NOMO-1 treated with DMSO at 0.1 percent for 48 hours (cell line): ENCODE measurements at regions not wholly inside any gene's neighbourhood (a gene's known extent, or its start where the extent isn't known, plus 50 kb on each side); places are given as distances from the start of the nearest gene placed in this dataset.

Source experiments
- DNase-seq: peaks from one replicate; lab custom pipeline; 2025; ENCODE audit not compliant: unreplicated experiment; lab: John Stamatoyannopoulos, UW

DNA sequence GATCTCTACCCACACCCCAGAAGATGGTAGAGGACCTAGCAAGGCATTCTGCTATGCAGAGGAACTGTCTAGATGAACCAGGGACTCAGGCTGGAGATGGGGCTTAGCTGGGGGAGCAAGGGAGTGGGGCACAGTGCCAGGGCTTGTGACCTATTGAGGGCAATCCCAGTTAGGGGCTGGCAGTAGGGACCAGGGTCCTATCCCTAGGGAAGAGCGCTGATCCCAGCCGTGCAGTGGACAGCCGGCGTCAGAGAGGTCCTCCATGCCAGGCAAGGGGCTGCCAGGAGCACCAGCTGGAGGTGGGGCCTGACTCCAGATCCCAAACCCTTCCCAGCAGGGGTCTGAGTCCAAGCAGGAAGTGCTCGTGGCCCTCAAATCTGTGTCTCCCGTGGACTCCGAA, 52.7 kb upstream of the NEURL1B start:
- DNase-seq, result no peak

DNA sequence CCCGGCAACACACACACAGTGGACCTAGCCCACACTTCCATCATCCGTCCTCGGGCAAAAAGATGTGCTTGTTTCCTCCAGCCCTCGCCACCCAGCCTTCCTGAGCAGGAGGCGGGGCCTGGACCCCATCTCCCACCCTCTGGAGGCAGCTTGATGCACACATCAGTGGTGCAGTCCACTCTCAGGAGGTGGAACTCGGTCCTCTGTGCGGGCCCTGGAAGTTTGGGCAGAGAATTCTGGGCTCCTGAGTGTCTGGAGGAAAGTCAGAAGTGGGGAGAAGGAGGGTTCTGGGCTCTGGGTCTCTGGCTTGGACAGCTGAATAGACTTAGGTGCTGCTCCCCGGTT, 54.0 kb upstream of the NEURL1B start:
- no peak for DNase-seq

DNA sequence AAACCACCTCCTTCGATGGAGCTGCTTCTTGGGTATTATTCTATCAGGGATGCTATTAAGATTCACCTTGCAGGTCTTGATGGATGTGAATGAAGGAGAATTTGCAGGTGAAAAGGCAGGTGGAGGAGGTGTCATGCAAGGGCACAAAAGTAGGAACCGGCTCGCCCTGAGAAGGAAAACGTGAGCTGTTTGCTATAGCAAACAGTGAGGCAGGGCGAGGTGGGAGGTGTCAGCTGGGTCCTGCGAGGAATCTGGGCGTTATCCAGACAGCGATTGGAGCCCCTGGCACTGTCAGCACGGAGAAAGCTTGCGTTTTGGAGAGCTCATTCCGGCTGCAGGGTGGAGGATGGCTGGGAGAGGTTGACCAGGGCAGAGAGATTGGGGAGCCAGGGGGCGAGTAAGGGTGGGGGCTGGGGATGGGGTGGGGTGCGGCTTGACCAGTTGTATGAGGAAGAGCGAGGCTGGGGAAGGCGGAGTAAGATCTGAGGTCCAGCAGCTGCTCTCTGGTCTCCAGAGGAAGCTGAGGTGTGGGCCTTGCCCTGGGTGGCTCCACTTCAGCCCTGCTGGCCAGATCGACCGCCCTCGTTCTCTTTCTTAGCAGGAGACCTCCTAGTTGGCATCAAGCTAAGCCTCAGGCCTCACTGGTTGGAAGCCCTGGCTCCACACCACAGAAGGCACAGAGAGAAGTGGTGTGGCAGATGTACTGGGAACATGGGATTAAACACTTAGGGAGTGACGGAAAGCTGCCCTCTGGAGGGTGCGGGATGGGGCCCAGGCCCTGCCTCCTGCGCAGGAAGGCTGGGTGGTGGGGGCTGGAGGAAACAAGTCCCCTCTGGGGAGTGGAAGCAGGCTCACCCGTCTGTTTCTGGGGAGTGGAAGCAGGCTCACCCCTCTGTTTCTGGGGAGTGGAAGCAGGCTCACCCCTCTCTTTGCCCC, 54.7 kb upstream of the NEURL1B start:
- no peak for DNase-seq

DNA sequence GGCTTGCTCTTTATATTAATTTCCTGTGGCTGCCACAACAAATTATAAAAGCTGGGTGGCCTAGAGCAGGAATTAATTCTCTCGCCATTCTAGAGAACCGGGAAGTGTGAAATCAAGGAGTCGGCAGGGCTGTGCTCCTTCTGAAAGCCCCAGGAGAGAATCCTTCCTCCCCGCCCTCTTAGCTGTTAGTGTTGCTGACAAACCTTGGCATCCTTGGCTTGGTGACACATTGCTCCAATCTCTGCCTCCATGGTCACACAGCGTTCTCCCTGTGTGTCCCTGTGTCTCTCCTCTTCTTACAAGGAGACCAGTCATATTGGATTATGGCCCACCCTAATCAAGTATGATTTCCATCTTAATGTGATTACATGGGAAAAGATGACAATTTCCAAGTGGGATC, 55.9 kb upstream of the NEURL1B start:
- no peak for DNase-seq

DNA sequence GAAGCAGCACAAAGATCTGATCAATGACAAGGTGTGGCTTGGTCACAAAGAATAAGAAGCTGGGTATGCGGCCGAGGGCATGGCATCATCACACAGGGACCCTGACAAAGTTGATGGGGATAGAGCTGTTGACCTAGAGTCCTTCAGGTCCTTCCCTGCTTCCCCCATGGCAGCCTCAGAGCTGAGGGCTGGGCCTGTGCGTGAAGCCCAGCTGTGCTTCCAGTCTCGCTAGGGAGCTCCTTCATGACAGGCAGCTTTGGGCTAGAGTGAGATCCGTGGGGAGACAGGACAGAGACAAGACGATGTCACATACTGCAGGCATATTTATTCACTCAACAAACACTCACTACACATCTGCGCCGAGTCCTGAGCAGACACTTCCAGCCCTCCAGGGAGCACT, 56.4 kb upstream of the NEURL1B start:
- no peak for DNase-seq

DNA sequence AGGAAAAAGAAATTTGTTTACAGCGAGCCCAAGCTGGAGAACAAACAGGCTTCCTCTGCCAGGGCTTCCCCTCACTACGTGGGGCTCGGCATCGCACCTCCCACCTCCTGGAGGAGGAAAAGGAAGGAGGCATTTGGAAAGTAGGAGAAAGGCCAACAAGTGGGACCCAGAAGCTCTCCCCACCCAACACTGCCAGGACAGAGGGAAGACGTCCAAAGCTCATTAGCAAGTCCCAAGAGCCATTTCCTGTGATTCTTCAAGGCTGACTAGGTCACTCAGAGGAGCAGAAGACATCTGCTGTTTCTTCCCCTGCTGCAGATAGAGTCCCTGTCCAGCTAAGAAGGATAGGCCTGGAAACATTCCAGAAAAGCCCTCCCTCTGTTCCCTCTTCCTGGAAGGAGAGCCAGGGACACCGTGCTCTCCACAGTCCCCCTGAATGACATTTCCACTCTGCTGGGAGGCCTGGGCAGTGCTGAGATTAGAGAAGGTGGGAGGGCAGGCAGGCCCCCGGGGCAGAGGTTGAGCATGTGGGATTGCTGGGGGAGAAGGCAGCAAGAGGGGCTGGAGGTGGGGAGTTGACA, 57.0 kb upstream of the NEURL1B start:
- no peak for DNase-seq

DNA sequence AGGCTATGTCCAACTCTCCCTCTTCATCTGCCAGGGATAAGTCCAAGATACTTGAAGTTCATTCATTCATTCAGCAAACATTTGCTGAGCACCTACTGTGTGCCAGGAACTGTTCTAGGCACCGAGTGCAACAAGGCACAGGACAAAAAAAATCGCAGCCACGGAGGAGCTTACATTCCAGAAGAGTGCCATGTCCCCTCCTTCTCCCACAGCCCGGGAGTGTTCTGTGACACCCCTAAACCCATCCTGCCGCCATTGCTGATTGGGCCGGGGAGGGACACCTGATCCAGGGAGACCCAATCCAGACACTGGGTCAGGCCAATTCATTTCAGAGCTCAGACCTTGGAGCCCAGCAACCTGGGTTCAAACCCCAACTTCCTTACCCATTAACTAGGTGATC, 58.1 kb upstream of the NEURL1B start:
- DNase-seq, result no peak

DNA sequence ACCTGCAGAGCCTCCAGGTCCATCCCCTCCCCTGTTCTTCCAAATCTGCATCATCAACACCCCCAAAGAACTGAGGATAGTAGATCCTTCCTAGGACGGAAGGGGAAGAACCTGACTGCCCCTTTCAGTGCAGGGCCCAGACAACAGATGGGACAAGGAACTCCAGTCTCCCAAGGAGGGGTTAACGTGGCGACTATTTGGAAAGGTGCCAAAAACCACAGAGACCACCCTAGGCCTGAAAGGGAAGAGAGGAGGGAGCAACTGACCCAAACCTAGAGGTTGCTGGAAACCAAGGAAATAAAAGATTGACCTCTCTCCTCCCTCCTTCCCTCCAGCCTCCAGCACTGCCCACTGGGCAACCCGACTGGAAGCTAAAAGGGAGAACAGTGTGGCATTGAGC, 59.7 kb upstream of the NEURL1B start:
- DNase-seq, result no peak

DNA sequence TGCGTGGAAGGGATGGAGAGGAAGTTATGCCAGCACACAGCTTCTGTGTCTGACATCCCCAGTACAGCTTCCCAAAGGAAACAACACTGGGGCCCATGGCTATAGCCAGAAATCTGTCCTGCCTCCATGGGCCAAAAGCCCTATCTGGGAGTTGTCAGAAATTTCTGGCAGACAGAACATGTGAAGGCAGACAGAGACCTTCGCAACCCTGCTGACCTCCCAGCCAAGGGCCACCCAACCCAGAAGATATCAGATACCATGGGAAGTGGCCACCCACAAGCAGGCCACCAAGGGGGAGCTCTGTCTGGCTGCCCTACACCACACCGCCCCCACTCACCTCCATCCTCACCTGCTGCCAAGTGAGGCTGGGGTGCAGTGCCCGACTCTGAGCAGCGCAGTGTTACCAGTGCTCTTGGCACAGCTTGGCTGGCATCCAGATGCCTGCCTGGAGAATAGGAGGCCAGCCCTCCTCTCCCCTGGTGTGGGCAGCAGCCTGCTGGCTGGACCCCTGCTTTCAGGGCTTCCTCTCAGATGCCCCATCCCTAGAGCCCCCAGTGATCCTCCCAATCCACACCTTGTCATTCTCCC, 61.6 kb upstream of the NEURL1B start:
- DNase-seq, result no peak

DNA sequence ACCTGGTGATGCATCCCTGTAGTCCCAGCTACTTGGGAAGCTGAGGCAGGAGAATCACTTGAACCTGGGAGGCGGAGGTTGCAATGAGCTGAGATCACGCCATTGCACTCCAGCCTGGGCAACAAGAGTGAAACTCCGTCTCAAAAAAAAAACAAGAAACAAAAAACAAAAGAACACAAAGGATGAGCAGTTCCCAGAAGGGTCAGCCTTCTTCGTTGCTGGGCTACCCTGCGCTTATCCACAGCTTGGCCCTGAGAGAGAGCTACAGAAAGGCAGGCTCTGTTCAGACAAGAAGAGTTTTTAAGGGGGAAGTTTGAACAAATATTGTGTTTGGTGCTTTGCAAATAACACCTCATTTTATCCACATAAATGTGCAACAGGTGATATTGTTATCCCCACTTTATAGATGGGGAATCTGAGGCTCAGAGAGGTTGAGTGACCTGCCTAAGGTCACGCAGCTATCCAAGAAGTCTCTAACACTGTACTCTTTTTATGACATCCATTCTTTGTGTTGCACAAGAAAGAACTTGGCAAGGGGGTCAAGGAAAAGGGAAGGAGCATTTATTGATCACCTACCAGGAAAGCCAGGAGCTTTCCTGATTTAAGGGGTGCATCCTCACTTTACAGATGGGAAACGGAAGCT, 63.7 kb upstream of the NEURL1B start:
- no peak for DNase-seq

DNA sequence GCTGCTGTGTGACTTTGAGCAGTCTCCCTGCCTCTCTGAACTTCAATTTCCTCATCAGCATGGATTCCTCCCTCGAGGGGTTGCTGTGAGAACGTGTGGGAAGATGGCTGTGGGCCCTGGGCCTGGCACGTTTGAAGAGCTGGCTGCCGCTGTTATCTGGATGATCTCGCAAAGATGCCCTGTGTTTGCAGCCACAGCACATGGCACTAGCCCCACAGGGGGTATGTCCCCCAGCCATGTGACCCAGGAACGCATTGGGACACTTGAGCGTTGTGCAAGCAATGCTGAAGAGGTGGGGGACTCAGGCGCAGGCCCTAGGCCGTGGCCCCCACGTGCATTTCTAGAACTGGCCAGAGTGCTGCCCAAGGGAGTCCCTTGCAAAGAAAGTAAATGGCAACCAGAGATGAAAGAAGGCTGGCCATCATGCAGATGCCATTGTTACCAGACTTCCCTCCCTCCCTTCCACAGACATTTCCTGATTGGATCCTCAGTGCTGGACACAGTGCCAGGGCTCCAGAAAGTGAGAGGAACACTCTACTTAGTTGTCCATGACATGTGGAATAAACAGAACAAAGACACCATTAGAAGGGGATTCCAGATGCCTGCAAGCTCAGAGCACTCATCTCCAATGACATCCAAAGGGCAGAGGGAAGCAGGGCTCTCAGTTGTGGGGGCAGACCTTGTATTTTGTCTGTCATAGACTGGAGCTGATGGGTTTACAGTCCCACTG, 65.1 kb upstream of the NEURL1B start:
- no peak for DNase-seq

DNA sequence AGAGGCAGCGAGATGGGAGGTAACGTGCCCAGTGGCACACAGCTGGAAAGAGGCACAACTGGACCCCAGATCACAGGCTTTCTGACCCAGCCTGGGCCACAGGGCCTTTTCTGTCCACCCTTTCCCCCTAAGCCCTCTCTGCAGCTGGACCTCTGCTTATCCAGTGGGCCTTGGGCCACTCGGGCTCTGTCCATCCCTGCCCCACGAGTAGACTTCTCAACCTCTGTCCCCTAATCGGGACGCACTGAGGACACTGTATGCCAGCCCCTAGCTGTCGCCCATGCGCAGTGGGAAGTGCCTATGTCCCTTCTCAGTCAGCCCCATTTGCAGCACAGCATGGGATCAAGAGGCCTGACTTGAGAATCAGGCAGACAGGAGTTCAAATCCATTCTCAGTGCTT, 65.6 kb upstream of the NEURL1B start:
- DNase-seq, result no peak

DNA sequence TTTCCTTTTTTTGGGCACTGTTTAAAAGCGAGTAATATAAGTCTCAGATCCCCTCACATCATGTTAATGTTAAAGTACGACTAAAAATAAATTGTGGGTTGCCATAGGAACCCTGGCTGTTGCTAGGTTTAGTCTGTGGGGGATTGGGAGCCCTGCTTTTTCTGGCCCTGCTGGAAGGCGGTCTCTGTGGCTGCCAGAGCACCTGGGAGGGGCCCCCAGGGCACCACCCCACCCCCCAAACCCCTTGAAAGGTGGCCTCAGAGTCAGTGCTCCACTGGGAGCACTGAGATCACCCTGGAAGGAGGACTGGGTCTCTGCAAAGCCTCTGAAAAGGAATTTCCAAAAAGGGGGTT, 66.2 kb upstream of the NEURL1B start:
- DNase-seq, result no peak

DNA sequence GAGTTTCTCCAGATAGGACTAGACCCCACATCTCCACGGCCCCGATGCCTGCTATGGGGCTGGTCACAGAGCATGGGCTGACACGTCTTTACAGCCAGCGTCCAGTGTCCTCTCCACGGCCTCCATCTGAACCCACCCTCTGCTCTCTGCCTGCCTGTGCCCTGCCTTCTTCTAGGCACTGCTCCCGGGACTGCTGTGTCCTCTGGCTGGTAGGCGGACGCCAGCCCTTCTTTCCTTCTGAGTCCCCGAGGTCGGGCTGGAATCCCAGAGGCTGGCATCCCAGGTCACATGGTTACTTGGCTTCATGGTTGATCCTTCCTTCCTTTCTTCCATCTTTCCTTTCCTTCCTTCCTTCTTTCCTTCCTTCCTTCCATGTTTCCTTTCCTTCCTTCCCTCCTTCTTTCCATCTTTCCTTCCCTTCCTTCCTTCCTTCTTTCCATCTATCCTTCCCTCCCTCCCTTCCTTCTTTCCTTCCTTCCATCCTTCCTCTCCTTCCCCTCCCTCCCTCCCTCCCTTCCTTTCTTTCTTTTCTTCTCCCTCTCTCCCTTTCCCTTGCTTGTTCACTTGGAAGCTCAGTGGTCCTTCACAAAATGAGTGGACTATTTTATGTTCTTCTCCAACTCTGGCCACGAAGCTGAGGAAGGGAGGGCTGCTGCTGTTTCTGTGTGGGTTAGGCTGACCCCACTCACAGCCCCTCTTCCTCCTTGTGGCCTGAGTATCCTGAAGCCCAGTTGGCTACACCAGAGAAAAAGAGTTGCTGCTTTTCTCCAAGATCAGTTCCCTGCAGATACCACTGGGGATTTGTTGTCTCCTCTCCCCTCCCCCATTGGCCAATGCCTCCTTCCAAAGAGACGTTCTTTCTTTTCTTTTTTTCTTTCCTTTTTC, 66.8 kb upstream of the NEURL1B start:
- DNase-seq, result no peak

DNA sequence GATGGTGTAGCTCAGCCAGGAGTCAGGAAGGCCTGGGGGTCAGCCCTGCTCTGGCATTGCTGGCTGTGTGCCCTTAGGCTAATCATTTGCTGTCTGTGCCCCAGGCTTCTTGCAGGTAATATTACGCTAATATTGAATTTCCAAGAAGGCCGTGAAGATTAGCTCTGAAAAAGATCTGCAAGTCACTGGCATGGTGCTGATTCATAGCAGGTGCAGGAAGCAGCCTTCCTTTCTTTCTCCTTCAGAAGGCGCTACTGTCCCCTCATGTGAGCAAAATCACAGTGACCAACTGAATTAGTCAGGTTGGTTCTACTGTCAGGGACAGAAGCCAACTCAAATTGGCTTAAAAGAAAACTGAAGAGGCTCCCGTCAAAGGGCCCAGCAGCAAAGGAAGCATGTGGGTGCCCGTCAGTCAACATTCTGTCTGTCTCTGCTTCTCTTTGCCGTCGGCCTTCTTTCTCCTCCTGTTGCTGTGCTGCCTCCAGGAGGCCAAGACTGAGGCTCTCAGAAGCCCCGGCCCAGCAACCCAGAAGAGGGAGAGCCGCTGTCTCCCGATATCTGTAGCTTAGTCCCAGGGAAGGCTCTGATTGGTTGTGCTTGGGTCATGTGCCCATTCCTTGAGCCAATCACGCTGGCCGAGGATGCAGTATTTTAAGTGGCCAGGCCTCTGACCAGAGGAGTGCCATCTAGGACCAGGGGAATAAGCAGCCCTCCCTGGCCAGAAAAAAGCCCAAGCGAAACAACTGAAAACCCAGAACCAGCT, 67.8 kb upstream of the NEURL1B start:
- DNase-seq, result no peak

DNA sequence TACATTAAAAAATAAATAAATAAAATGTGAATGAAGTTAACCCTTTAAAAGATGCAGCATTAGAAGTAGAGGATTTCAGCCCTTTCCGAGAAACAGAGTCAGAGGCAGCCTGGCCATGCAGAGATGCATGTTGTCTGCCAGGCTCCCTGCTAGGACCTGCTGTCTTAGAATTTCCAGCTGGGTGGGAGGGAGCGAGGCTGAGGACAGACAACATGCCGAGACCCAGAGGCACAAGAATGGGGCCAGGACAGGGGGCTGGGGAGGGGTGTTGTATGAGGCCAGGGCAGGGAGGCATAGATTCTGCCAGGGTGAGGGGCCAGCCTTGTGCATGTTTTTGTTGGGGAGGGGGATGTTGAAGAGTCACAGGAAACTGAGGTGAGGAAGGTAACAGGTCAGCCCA, 68.6 kb upstream of the NEURL1B start:
- no peak for DNase-seq

DNA sequence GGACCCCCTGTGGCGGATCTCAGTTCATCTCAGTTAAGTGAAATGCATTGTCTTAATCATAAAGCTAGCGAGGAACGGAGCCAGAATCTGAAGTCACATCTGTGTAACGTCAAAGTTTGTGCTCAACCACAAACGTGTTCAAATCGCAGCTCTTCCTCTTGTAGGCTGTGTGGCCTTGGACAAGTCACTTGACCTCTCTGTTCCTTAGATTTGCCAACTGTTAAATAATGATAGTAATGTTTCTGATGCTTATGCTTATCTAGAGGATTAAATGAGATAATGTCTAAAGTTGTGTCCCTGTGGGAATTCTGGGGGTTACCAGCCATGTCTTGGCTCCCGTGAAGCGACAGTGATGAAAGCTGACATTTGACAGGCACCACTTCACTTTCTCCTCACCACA, 69.2 kb upstream of the NEURL1B start:
- no peak for DNase-seq

DNA sequence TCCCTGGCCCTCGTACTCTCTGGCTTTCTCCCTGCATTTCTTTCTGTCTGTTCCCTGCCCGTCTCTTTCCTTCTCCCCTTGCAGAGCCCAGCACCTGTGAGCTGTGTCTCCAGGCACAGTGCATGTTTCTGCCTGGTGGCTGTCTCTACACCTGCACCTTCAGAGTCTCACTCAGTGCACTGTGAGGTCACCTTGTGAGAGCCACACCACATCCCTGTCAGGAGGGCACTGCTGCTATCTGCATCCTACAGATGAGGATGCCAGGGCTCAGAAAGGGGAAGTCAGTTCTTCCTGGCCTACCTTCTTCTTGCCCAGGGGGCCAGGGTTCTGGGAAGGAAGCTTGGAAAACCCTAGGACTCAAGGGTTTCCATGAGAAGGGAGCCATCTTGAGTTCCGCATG, 69.7 kb upstream of the NEURL1B start:
- no peak for DNase-seq

DNA sequence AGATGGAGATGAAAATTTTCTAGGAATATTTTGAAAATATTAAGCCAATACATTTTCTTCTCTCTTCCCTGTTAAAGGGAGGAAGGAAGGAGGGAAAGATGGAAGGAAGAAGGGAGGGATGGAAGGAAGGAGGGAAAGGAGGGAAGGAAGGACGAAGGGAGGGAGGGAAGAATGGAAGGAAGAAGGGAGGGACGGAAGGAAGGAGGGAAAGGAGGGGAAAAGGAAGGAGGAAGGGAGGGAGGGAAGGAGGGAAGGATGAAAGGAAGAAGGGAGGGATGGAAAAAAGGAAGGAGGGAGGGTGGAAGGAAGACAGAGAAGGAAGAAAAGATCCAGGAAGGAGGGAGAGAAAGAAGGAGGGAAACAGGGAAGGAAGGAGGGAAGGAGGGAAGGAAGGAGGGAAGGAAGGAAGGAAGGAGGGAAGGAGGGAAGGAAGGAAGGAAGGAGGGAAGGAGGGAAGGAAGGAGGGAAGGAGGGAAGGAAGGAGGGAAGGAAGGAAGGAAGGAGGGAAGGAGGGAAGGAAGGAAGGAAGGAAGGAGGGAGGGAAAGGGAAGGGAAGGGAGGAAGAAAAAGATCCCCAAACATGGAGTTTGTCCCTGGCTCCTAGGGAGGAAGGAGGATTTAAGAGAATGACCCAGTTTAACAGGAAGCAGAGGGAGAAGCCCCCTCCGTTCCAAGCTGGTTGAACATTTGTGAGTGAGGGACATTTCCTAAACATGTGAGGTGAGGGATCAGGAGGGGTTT, 70.3 kb upstream of the NEURL1B start:
- no peak for DNase-seq
